ENCODE measurements at regions not wholly inside any gene's neighbourhood (a gene's known extent, or its start where the extent isn't known, plus 50 kb on each side); places are given as distances from the start of the nearest gene placed in this dataset.

GRCh38 chr15:49715211-49715610, 94.4 kb downstream of the DTWD1 start:
- Histone ChIP-seq H3K9me3 (ENCODE audit: control insufficient read depth, low read length) (no peaks in the 10 kb centered on the region), H3K4me3 (ENCODE audit: low read depth, low read length) (no peak overlapping the region), H2AFZ (no peak overlapping the region), H3K27me3 (ENCODE audit: control insufficient read depth, insufficient read depth, low read length) (no peaks in the 10 kb centered on the region), H3K4me1 (no peaks in the 10 kb centered on the region), H3K27ac (no peak overlapping the region), H3K4me2 (ENCODE audit: low read length) (no peak overlapping the region), H3K79me2 (no peaks in the 10 kb centered on the region), H3K9ac (no peak overlapping the region), H3K36me3 (ENCODE audit: control insufficient read depth, insufficient read depth, low read length) (no peaks in the 10 kb centered on the region)
- no peak for TF ChIP-seq CTCF (IDR thresholded peaks at IDR 0.05)

- H3K27ac ChIP-seq, result no peak overlapping the region
- no peak for TF ChIP-seq CTCF (IDR thresholded peaks at IDR 0.05)
- H3K27me3 ChIP-seq (ENCODE audit: control insufficient read depth, insufficient read depth, low read length), result no peaks in the 10 kb centered on the region
- no peak overlapping the region for H3K4me2 ChIP-seq (ENCODE audit: low read length)
- H3K9me3 ChIP-seq (ENCODE audit: control insufficient read depth, low read length), result no peaks in the 10 kb centered on the region
- H3K4me1 ChIP-seq, result no peaks in the 10 kb centered on the region
- H3K79me2 ChIP-seq, result no peaks in the 10 kb centered on the region
- H3K9ac ChIP-seq, result no peak overlapping the region
- no peak overlapping the region for H3K4me3 ChIP-seq (ENCODE audit: low read depth, low read length)
- H3K36me3 ChIP-seq (ENCODE audit: control insufficient read depth, insufficient read depth, low read length), result no peaks in the 10 kb centered on the region
- no peak overlapping the region for H2AFZ ChIP-seq
These were observed 94.9 kb downstream of the DTWD1 start for GRCh38 chr15:49715701-49716100.

- H3K27me3 ChIP-seq (ENCODE audit: control insufficient read depth, insufficient read depth, low read length), result no peaks in the 10 kb centered on the region
- H2AFZ ChIP-seq, result no peak overlapping the region
- H3K36me3 ChIP-seq (ENCODE audit: control insufficient read depth, insufficient read depth, low read length), result no peaks in the 10 kb centered on the region
- H3K9me3 ChIP-seq (ENCODE audit: control insufficient read depth, low read length), result no peaks in the 10 kb centered on the region
- H3K79me2 ChIP-seq, result no peaks in the 10 kb centered on the region
- H3K4me2 ChIP-seq (ENCODE audit: low read length), result no peak overlapping the region
- TF ChIP-seq CTCF (IDR thresholded peaks at IDR 0.05), result no peak
- no peak overlapping the region for H3K9ac ChIP-seq
- H3K4me3 ChIP-seq (ENCODE audit: low read depth, low read length), result no peak overlapping the region
- H3K4me1 ChIP-seq, result no peaks in the 10 kb centered on the region
- peak overlapping the region; percentile 53 for H3K27ac ChIP-seq
These were observed 97.4 kb downstream of the DTWD1 start for GRCh38 chr15:49718234-49718633.

- no peaks in the 10 kb centered on the region for H3K9me3 ChIP-seq (ENCODE audit: control insufficient read depth, low read length)
- no peak overlapping the region for H2AFZ ChIP-seq
- no peaks in the 10 kb centered on the region for H3K79me2 ChIP-seq
- peak overlapping the region; percentile 53 for H3K27ac ChIP-seq
- no peaks in the 10 kb centered on the region for H3K4me1 ChIP-seq
- no peaks in the 10 kb centered on the region for H3K36me3 ChIP-seq (ENCODE audit: control insufficient read depth, insufficient read depth, low read length)
- H3K27me3 ChIP-seq (ENCODE audit: control insufficient read depth, insufficient read depth, low read length), result no peaks in the 10 kb centered on the region
- no peak for TF ChIP-seq CTCF (IDR thresholded peaks at IDR 0.05)
- H3K4me2 ChIP-seq (ENCODE audit: low read length), result no peak overlapping the region
- no peak overlapping the region for H3K4me3 ChIP-seq (ENCODE audit: low read depth, low read length)
- H3K9ac ChIP-seq, result no peak overlapping the region
These were observed 98.0 kb downstream of the DTWD1 start for GRCh38 chr15:49718846-49719245.

GRCh38 chr15:49720261-49720660, 99.4 kb downstream of the DTWD1 start:
- Histone ChIP-seq H3K4me1 (no peaks in the 10 kb centered on the region), H3K4me3 (ENCODE audit: low read depth, low read length) (no peak overlapping the region), H3K9ac (no peak overlapping the region), H3K4me2 (ENCODE audit: low read length) (no peak overlapping the region), H3K79me2 (no peaks in the 10 kb centered on the region), H2AFZ (no peak overlapping the region), H3K9me3 (ENCODE audit: control insufficient read depth, low read length) (no peaks in the 10 kb centered on the region), H3K27me3 (ENCODE audit: control insufficient read depth, insufficient read depth, low read length) (no peaks in the 10 kb centered on the region), H3K27ac (no peak overlapping the region), H3K36me3 (ENCODE audit: control insufficient read depth, insufficient read depth, low read length) (no peaks in the 10 kb centered on the region)
- no peak for TF ChIP-seq CTCF (IDR thresholded peaks at IDR 0.05)
